GM12878 (cell line): ENCODE measurements at regions not wholly inside any gene's neighbourhood (a gene's known extent, or its start where the extent isn't known, plus 50 kb on each side); places are given as distances from the start of the nearest gene placed in this dataset.

Experiments used
- ATF2 ChIP-seq: IDR thresholded peaks from 2 replicates; pipeline ENCODE4 v1.6.1; 2012; ENCODE audit warnings: low read length, inconsistent platforms
- CHD4 ChIP-seq: fragments of 200-600 bp; sonication (generic); IDR thresholded peaks from 2 replicates; pipeline ENCODE4 v1.6.1; 2016; ENCODE audit warnings: mild to moderate bottlenecking
- FOS ChIP-seq: IDR thresholded peaks from 3 replicates; pipeline ENCODE4 v1.6.1; 2011; ENCODE audit warnings: borderline replicate concordance; ENCODE audit not compliant: insufficient read length; ENCODE audit errors: extremely low read depth
- JUNB ChIP-seq: IDR thresholded peaks from 2 replicates; pipeline ENCODE4 v1.6.1; 2016; ENCODE audit warnings: antibody characterized with exemption, mild to moderate bottlenecking
- MYC ChIP-seq: IDR thresholded peaks from 2 replicates; pipeline ENCODE4 v1.6.1; 2011; ENCODE audit warnings: mild to moderate bottlenecking, low read length, moderate library complexity, inconsistent platforms; ENCODE audit not compliant: insufficient read depth, insufficient replicate concordance, insufficient read length, severe bottlenecking
- PAX5 ChIP-seq: IDR thresholded peaks from 2 replicates; pipeline ENCODE4 v1.6.1; 2011; ENCODE audit warnings: low read depth, low read length, borderline replicate concordance
- POLR2A ChIP-seq: IDR thresholded peaks from 2 replicates; pipeline ENCODE4 v1.6.1; 2011; ENCODE audit warnings: low read depth, mild to moderate bottlenecking, low read length
- POLR2AphosphoS2 ChIP-seq: IDR thresholded peaks from 2 replicates; pipeline ENCODE4 v1.6.1; 2011; ENCODE audit warnings: low read depth, mild to moderate bottlenecking, low read length, improper control_type of control experiment, moderate library complexity
- SIX5 ChIP-seq: IDR thresholded peaks from 2 replicates; pipeline ENCODE4 v1.6.1; 2011; ENCODE audit warnings: mild to moderate bottlenecking, low read depth, low read length, moderate library complexity; ENCODE audit not compliant: severe bottlenecking
- SKIL ChIP-seq: fragments of 450-650 bp; IDR thresholded peaks from 2 replicates; pipeline ENCODE4 v1.6.1; 2017; ENCODE audit warnings: mild to moderate bottlenecking, low read depth, inconsistent platforms; ENCODE audit not compliant: poor library complexity, severe bottlenecking
- SREBF1 ChIP-seq: IDR thresholded peaks from 2 replicates; pipeline ENCODE4 v1.6.1; 2012; ENCODE audit warnings: mild to moderate bottlenecking, low read length
- ZSCAN29 ChIP-seq: fragments of 450-650 bp; IDR thresholded peaks from 2 replicates; pipeline ENCODE4 v1.6.1; 2017; ENCODE audit warnings: mild to moderate bottlenecking, moderate library complexity
- TF ChIP-seq, protein P1 (sequence below): fragments of 450-650 bp; IDR thresholded peaks from 2 replicates; pipeline ENCODE4 v1.6.1; 2018; ENCODE audit warnings: borderline replicate concordance, mild to moderate bottlenecking; ENCODE audit not compliant: partially characterized antibody

- TF ChIP-seq, protein P1, sequence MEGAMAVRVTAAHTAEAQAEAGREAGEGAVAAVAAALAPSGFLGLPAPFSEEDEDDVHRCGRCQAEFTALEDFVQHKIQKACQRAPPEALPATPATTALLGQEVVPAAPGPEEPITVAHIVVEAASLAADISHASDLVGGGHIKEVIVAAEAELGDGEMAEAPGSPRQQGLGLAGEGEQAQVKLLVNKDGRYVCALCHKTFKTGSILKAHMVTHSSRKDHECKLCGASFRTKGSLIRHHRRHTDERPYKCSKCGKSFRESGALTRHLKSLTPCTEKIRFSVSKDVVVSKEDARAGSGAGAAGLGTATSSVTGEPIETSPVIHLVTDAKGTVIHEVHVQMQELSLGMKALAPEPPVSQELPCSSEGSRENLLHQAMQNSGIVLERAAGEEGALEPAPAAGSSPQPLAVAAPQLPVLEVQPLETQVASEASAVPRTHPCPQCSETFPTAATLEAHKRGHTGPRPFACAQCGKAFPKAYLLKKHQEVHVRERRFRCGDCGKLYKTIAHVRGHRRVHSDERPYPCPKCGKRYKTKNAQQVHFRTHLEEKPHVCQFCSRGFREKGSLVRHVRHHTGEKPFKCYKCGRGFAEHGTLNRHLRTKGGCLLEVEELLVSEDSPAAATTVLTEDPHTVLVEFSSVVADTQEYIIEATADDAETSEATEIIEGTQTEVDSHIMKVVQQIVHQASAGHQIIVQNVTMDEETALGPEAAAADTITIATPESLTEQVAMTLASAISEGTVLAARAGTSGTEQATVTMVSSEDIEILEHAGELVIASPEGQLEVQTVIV: no peak
- TF ChIP-seq MYC (no peak), POLR2AphosphoS2 (no peak), SKIL (no peak), SREBF1 (no peak), CHD4 (no peak), POLR2A (no peak), JUNB (no peak), ATF2 (no peak), FOS (no peak), ZSCAN29 (no peak), SIX5 (no peak), PAX5 (no peak)
These were observed 80.4 kb upstream of the FSHB start (continued) for GRCh38 chr11:30150425-30150824.
